SK-N-SH (cell line): ENCODE measurements at regions not wholly inside any gene's neighbourhood (a gene's known extent, or its start where the extent isn't known, plus 50 kb on each side); places are given as distances from the start of the nearest gene placed in this dataset.

Source experiments
- EZH2phosphoT487 ChIP-seq: fragments of 200-600 bp; sonication (generic); IDR thresholded peaks from 2 replicates; pipeline ENCODE4 v1.6.1; 2017; ENCODE audit warnings: low read depth, mixed run types, mild to moderate bottlenecking, antibody characterized with exemption, moderate library complexity, borderline replicate concordance
- GABPA ChIP-seq: IDR thresholded peaks from 2 replicates; pipeline ENCODE4 v1.4.0; 2012; ENCODE audit warnings: low read depth, mild to moderate bottlenecking
- NFIC ChIP-seq: IDR thresholded peaks from 2 replicates; pipeline ENCODE4 v1.4.0; 2012; ENCODE audit warnings: borderline replicate concordance
- RAD21 ChIP-seq: IDR thresholded peaks from 2 replicates; pipeline ENCODE4 v1.6.1; 2012; ENCODE audit warnings: mild to moderate bottlenecking, low read length
- YY1 ChIP-seq: IDR thresholded peaks from 2 replicates; pipeline ENCODE4 v1.4.0; 2012; ENCODE audit warnings: low read depth, mild to moderate bottlenecking
- TF ChIP-seq, protein P1 (sequence below): fragments of 200-600 bp; sonication (generic); IDR thresholded peaks from 2 replicates; pipeline ENCODE4 v1.6.1; 2017; ENCODE audit warnings: antibody characterized with exemption, mild to moderate bottlenecking, moderate library complexity

DNA sequence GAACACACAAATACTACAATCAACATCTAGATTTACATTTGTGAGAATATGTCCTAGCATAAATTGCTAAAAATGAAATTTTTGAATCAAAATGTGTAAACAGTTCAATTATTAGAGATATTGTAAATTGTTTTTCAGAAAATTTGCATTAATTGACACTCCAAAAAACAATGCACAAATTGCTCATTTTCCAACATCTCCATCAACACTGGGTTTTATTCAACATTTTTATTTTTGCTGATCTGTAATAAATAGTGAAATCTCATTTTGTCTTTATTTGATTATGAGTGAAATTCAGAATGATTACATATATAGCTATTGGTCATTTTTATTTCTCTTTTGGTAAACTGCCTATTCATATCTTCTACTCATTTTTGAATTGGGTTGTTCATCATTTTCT lies 120.0 kb upstream of the GRIA3 start:
- TF ChIP-seq GABPA, result no peak
- no peak for TF ChIP-seq YY1
- TF ChIP-seq NFIC, result no peak
- no peak for TF ChIP-seq EZH2phosphoT487
- TF ChIP-seq, protein P1, sequence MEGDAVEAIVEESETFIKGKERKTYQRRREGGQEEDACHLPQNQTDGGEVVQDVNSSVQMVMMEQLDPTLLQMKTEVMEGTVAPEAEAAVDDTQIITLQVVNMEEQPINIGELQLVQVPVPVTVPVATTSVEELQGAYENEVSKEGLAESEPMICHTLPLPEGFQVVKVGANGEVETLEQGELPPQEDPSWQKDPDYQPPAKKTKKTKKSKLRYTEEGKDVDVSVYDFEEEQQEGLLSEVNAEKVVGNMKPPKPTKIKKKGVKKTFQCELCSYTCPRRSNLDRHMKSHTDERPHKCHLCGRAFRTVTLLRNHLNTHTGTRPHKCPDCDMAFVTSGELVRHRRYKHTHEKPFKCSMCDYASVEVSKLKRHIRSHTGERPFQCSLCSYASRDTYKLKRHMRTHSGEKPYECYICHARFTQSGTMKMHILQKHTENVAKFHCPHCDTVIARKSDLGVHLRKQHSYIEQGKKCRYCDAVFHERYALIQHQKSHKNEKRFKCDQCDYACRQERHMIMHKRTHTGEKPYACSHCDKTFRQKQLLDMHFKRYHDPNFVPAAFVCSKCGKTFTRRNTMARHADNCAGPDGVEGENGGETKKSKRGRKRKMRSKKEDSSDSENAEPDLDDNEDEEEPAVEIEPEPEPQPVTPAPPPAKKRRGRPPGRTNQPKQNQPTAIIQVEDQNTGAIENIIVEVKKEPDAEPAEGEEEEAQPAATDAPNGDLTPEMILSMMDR, result no peak
- no peak for TF ChIP-seq RAD21
